OCI-LY3 (cell line): ENCODE measurements at regions not wholly inside any gene's neighbourhood (a gene's known extent, or its start where the extent isn't known, plus 50 kb on each side); places are given as distances from the start of the nearest gene placed in this dataset.

ENCODE experiments used
- CTCF ChIP-seq: fragments of 200-600, 300-600 bp; sonication (generic); IDR thresholded peaks from 2 replicates; pipeline ENCODE4 v1.5.1; 2014; ENCODE audit warnings: antibody characterized with exemption, low read length, low read depth
- EZH2phosphoT487 ChIP-seq: fragments of 200-600 bp; shearing (Covaris generic); IDR thresholded peaks from 2 replicates; pipeline ENCODE4 v1.6.1; 2018; ENCODE audit warnings: antibody characterized with exemption, mixed run types, low read depth

- TF ChIP-seq CTCF (no peak), EZH2phosphoT487 (no peak)
These were observed 114.7 kb upstream of the CYP1B1 start for GRCh38 chr2:38190542-38191218.
